ENCODE measurements at regions not wholly inside any gene's neighbourhood (a gene's known extent, or its start where the extent isn't known, plus 50 kb on each side); places are given as distances from the start of the nearest gene placed in this dataset.
"Not testable (repeated sequence)": the region's sequence is repeated elsewhere in the genome, so short reads cannot be mapped to it uniquely, and the experiment has no call there.

DNA sequence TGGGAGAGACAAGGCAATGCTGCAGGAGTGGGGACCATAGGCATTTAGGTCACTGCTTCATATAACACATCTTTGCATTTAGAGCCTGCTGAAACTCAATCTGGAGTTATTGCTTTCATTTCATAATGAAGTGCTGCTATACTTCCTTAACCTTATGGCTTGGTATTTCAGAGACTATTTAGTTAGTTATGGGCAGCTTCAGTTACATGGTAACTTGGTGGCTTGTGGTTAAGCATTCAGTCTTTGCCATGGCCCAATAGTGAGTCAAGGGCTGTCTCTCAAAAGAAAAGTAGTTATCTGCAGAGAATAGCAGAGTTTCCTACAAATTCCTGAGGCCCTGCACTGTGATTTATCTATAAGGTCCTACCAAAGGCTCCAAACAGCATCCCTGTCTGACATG is 271.6 kb downstream of the ZFY start:
- H3K9me3 ChIP-seq (ENCODE audit: control insufficient read depth, low read length); H2AK5ac ChIP-seq (ENCODE audit: low read length, severe bottlenecking); H3K27ac ChIP-seq (ENCODE audit: low read length, poor library complexity, severe bottlenecking); H3K4me2 ChIP-seq (ENCODE audit: low read length, poor library complexity, severe bottlenecking); DNase-seq; H4K8ac ChIP-seq (ENCODE audit: low read length); H3K9ac ChIP-seq (ENCODE audit: low read length); H4K91ac ChIP-seq (ENCODE audit: low read length); H2AFZ ChIP-seq (ENCODE audit: low read depth, low read length); H2BK120ac ChIP-seq (ENCODE audit: low read depth, low read length); H3K36me3 ChIP-seq (ENCODE audit: control insufficient read depth in 1 of 2, insufficient read depth in 2 of 2, low read depth in 1 of 2, low read length in 2 of 2); H3K27me3 ChIP-seq (ENCODE audit: control insufficient read depth in 1 of 2, insufficient read depth in 1 of 2, low read length in 2 of 2); H3K14ac ChIP-seq (ENCODE audit: low read length in 2 of 2); H3K79me1 ChIP-seq (replicated peaks; ENCODE audit: low read length, poor library complexity, severe bottlenecking); H3K4me3 ChIP-seq (ENCODE audit: insufficient read depth in 1 of 2, low read depth in 1 of 2, low read length in 2 of 2); H3K4ac ChIP-seq (ENCODE audit: low read depth in 1 of 2, low read length in 2 of 2); H2BK12ac ChIP-seq (ENCODE audit: low read length in 2 of 2); H2BK15ac ChIP-seq (ENCODE audit: low read depth, poor library complexity, severe bottlenecking); H3K18ac ChIP-seq (ENCODE audit: low read depth in 1 of 2, low read length in 2 of 2); H3K4me1 ChIP-seq (ENCODE audit: control insufficient read depth, insufficient read depth, low read depth, low read length); H2BK5ac ChIP-seq (ENCODE audit: low read depth, low read length, poor library complexity, severe bottlenecking); H3K23ac ChIP-seq (ENCODE audit: low read length in 2 of 2): not testable (repeated sequence)

DNA sequence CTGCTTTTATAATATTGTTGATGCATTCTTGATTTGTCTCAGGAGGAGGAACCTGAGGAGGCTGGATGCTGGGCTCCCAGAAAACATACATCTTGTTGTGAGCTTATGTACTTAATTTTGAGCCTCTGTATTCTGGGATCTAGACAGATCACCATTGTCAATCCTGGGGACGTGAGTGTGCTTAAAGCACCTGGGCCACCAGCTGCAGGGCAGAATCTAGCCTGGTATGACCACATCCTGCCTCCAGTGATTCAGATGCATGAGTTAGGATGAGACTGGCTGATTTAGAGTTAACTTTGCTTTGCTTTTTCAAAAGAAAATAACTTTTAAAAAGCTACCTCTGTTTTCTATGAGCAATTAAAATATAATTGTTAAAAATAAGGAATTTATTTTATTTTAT is 278.0 kb downstream of the ZFY start:
- not testable (repeated sequence) for H3K18ac ChIP-seq (ENCODE audit: low read depth in 1 of 2, low read length in 2 of 2); H3K14ac ChIP-seq (ENCODE audit: low read length in 2 of 2); H3K4me2 ChIP-seq (ENCODE audit: low read length, poor library complexity, severe bottlenecking); H3K36me3 ChIP-seq (ENCODE audit: control insufficient read depth in 1 of 2, insufficient read depth in 2 of 2, low read depth in 1 of 2, low read length in 2 of 2); H4K8ac ChIP-seq (ENCODE audit: low read length); H3K4me3 ChIP-seq (ENCODE audit: insufficient read depth in 1 of 2, low read depth in 1 of 2, low read length in 2 of 2); H3K4ac ChIP-seq (ENCODE audit: low read depth in 1 of 2, low read length in 2 of 2); H3K79me1 ChIP-seq (replicated peaks; ENCODE audit: low read length, poor library complexity, severe bottlenecking); H3K9ac ChIP-seq (ENCODE audit: low read length); H3K27ac ChIP-seq (ENCODE audit: low read length, poor library complexity, severe bottlenecking); H2BK5ac ChIP-seq (ENCODE audit: low read depth, low read length, poor library complexity, severe bottlenecking); H3K23ac ChIP-seq (ENCODE audit: low read length in 2 of 2); H2BK120ac ChIP-seq (ENCODE audit: low read depth, low read length); H3K9me3 ChIP-seq (ENCODE audit: control insufficient read depth, low read length); H2AFZ ChIP-seq (ENCODE audit: low read depth, low read length); H2BK12ac ChIP-seq (ENCODE audit: low read length in 2 of 2); DNase-seq; H3K27me3 ChIP-seq (ENCODE audit: control insufficient read depth in 1 of 2, insufficient read depth in 1 of 2, low read length in 2 of 2); H2AK5ac ChIP-seq (ENCODE audit: low read length, severe bottlenecking); H3K4me1 ChIP-seq (ENCODE audit: control insufficient read depth, insufficient read depth, low read depth, low read length); H4K91ac ChIP-seq (ENCODE audit: low read length); H2BK15ac ChIP-seq (ENCODE audit: low read depth, poor library complexity, severe bottlenecking)
- WGBS, result 20% methylated on average over 1 of the region's 1 CpG

DNA sequence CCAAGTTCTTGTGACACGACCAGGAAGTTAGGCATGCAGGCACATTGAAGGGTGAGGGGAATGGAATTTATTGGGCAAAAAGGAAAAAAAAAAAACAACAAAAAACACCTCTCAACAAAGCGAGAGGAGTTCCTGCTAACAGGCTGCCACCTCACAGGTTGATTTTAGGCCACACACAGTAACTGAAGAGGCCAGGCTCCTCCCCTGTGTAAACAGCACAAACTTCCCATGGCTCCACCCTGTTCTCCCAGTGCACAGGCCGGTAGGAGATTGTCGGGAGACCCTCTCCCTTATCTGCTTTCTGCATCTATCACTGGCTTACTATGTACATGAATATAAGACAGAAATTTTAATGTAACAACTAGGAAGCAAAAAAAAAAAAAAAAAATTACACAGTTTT is 283.0 kb downstream of the ZFY start:
- H2BK120ac ChIP-seq (ENCODE audit: low read depth, low read length); H4K8ac ChIP-seq (ENCODE audit: low read length); H3K36me3 ChIP-seq (ENCODE audit: control insufficient read depth in 1 of 2, insufficient read depth in 2 of 2, low read depth in 1 of 2, low read length in 2 of 2); H3K14ac ChIP-seq (ENCODE audit: low read length in 2 of 2); H3K79me1 ChIP-seq (replicated peaks; ENCODE audit: low read length, poor library complexity, severe bottlenecking); H3K9me3 ChIP-seq (ENCODE audit: control insufficient read depth, low read length); H3K9ac ChIP-seq (ENCODE audit: low read length); DNase-seq; H2BK15ac ChIP-seq (ENCODE audit: low read depth, poor library complexity, severe bottlenecking); H3K4me3 ChIP-seq (ENCODE audit: insufficient read depth in 1 of 2, low read depth in 1 of 2, low read length in 2 of 2); H2AFZ ChIP-seq (ENCODE audit: low read depth, low read length); H2BK5ac ChIP-seq (ENCODE audit: low read depth, low read length, poor library complexity, severe bottlenecking); H2AK5ac ChIP-seq (ENCODE audit: low read length, severe bottlenecking); H3K23ac ChIP-seq (ENCODE audit: low read length in 2 of 2); H3K27me3 ChIP-seq (ENCODE audit: control insufficient read depth in 1 of 2, insufficient read depth in 1 of 2, low read length in 2 of 2); H3K27ac ChIP-seq (ENCODE audit: low read length, poor library complexity, severe bottlenecking); H2BK12ac ChIP-seq (ENCODE audit: low read length in 2 of 2); H3K4ac ChIP-seq (ENCODE audit: low read depth in 1 of 2, low read length in 2 of 2); H3K4me1 ChIP-seq (ENCODE audit: control insufficient read depth, insufficient read depth, low read depth, low read length); H4K91ac ChIP-seq (ENCODE audit: low read length); H3K4me2 ChIP-seq (ENCODE audit: low read length, poor library complexity, severe bottlenecking); H3K18ac ChIP-seq (ENCODE audit: low read depth in 1 of 2, low read length in 2 of 2): not testable (repeated sequence)
- 67% methylated on average over 1 of the region's 4 CpGs for WGBS

- not testable (repeated sequence) for H3K4me1 ChIP-seq (ENCODE audit: control insufficient read depth, insufficient read depth, low read depth, low read length)
These were observed 283.4 kb downstream of the ZFY start for GRCh38 chrY:3218559-3218958.

More at GRCh38 chrY:3218559-3218958, 283.4 kb downstream of the ZFY start:
- not testable (repeated sequence) for H3K14ac ChIP-seq (ENCODE audit: low read length in 2 of 2); H3K27me3 ChIP-seq (ENCODE audit: control insufficient read depth in 1 of 2, insufficient read depth in 1 of 2, low read length in 2 of 2); H3K9me3 ChIP-seq (ENCODE audit: control insufficient read depth, low read length); H3K4me3 ChIP-seq (ENCODE audit: insufficient read depth in 1 of 2, low read depth in 1 of 2, low read length in 2 of 2); DNase-seq; H3K23ac ChIP-seq (ENCODE audit: low read length in 2 of 2); H2BK12ac ChIP-seq (ENCODE audit: low read length in 2 of 2); H2AFZ ChIP-seq (ENCODE audit: low read depth, low read length); H2BK5ac ChIP-seq (ENCODE audit: low read depth, low read length, poor library complexity, severe bottlenecking); H2BK15ac ChIP-seq (ENCODE audit: low read depth, poor library complexity, severe bottlenecking); H3K79me1 ChIP-seq (replicated peaks; ENCODE audit: low read length, poor library complexity, severe bottlenecking); H3K4ac ChIP-seq (ENCODE audit: low read depth in 1 of 2, low read length in 2 of 2); H2AK5ac ChIP-seq (ENCODE audit: low read length, severe bottlenecking); H4K91ac ChIP-seq (ENCODE audit: low read length); H3K4me2 ChIP-seq (ENCODE audit: low read length, poor library complexity, severe bottlenecking); H3K9ac ChIP-seq (ENCODE audit: low read length); H3K18ac ChIP-seq (ENCODE audit: low read depth in 1 of 2, low read length in 2 of 2); H4K8ac ChIP-seq (ENCODE audit: low read length); H2BK120ac ChIP-seq (ENCODE audit: low read depth, low read length); H3K27ac ChIP-seq (ENCODE audit: low read length, poor library complexity, severe bottlenecking); H3K36me3 ChIP-seq (ENCODE audit: control insufficient read depth in 1 of 2, insufficient read depth in 2 of 2, low read depth in 1 of 2, low read length in 2 of 2)
- WGBS, result 62% methylated on average over 4 of the region's 6 CpGs
